HG03571 (cell line): ENCODE measurements at regions not wholly inside any gene's neighbourhood (a gene's known extent, or its start where the extent isn't known, plus 50 kb on each side); places are given as distances from the start of the nearest gene placed in this dataset.

Experiments used
- ATAC-seq: cut with Tn5 transposase; IDR thresholded peaks from one replicate; pipeline ENCODE4 v1.9.1; 2021; ENCODE audit not compliant: unreplicated experiment

GRCh38 chr4:34790131-34790530 lies 1454.2 kb downstream of the ARAP2 start:
- ATAC-seq = no peak

- ATAC-seq = no peak
Measured at GRCh38 chr4:34791209-34791608, 1453.1 kb downstream of the ARAP2 start.

- ATAC-seq = no peak
Measured at GRCh38 chr4:34800953-34801352, 1443.4 kb downstream of the ARAP2 start.

GRCh38 chr4:34814266-34814665 lies 1430.0 kb downstream of the ARAP2 start:
- ATAC-seq = no peak

- no peak for ATAC-seq
Measured at GRCh38 chr4:34824515-34824914, 1419.8 kb downstream of the ARAP2 start.

GRCh38 chr4:34826660-34827059 lies 1417.7 kb downstream of the ARAP2 start:
- ATAC-seq = no peak

- ATAC-seq = no peak
Measured at GRCh38 chr4:34845926-34846325, 1398.4 kb downstream of the ARAP2 start.

- ATAC-seq = no peak
Measured at GRCh38 chr4:34850421-34850820, 1393.9 kb downstream of the ARAP2 start.

- ATAC-seq = no peak
Measured at GRCh38 chr4:34850968-34851367, 1393.3 kb downstream of the ARAP2 start.

- ATAC-seq = no peak
Measured at GRCh38 chr4:34851411-34851810, 1392.9 kb downstream of the ARAP2 start.

GRCh38 chr4:34854451-34854850 lies 1389.9 kb downstream of the ARAP2 start:
- no peak for ATAC-seq

GRCh38 chr4:34861666-34862065 lies 1382.6 kb downstream of the ARAP2 start:
- no peak for ATAC-seq

GRCh38 chr4:34878961-34879360 lies 1365.4 kb downstream of the ARAP2 start:
- ATAC-seq = no peak

GRCh38 chr4:34880246-34880645 lies 1364.1 kb downstream of the ARAP2 start:
- ATAC-seq = no peak

GRCh38 chr4:34891892-34892291 lies 1352.4 kb downstream of the ARAP2 start:
- ATAC-seq = no peak

- no peak for ATAC-seq
Measured at GRCh38 chr4:34893382-34893781, 1350.9 kb downstream of the ARAP2 start.

GRCh38 chr4:34920032-34920431 lies 1324.3 kb downstream of the ARAP2 start:
- no peak for ATAC-seq

- ATAC-seq = no peak
Measured at GRCh38 chr4:34921391-34921790, 1322.9 kb downstream of the ARAP2 start.

GRCh38 chr4:34922325-34922724 lies 1322.0 kb downstream of the ARAP2 start:
- no peak for ATAC-seq

GRCh38 chr4:34932591-34932990 lies 1311.7 kb downstream of the ARAP2 start:
- no peak for ATAC-seq

- no peak for ATAC-seq
Measured at GRCh38 chr4:34935739-34936138, 1308.6 kb downstream of the ARAP2 start.

- ATAC-seq = no peak
Measured at GRCh38 chr4:34939073-34939472, 1305.2 kb downstream of the ARAP2 start.

- ATAC-seq = no peak
Measured at GRCh38 chr4:34943741-34944386, 1300.5 kb downstream of the ARAP2 start.
